ENCODE measurements at regions not wholly inside any gene's neighbourhood (a gene's known extent, or its start where the extent isn't known, plus 50 kb on each side); places are given as distances from the start of the nearest gene placed in this dataset.
"Not testable (repeated sequence)": the region's sequence is repeated elsewhere in the genome, so short reads cannot be mapped to it uniquely, and the experiment has no call there.

- DNase-seq (ENCODE audit: low spot score); POLR2A ChIA-PET; H3K27ac Mint-ChIP-seq; ATAC-seq; H3K27me3 Mint-ChIP-seq (ENCODE audit: low read depth); H3K4me1 Mint-ChIP-seq; H3K4me3 Mint-ChIP-seq: not testable (repeated sequence)
- CTCF ChIA-PET: interaction anchor here (0.6 kb wide), 1 partner anchor 103 kb away, joined by 3 read pairs; no protein-coding TSS in a partner anchor
- Mint-ChIP-seq H3K36me3 (peaks cover 13% of the 10 kb centered on the region; the same call in 1 of the 2 replicates), H3K9me3 (peaks cover 12% of the 10 kb centered on the region)
- 0 out of 2 replicates have a peak, but pooled peaks have one; percentile 22 for TF ChIP-seq ZNF263 (CRISPR knock-in tag; IDR thresholded peaks at IDR 0.05; ENCODE audit: low read depth)
Observed at GRCh38 chr7:131755801-131756200, 199.4 kb upstream of the PODXL start.

GRCh38 chr7:131753620-131754222 is 197.3 kb upstream of the PODXL start:
- H3K4me1 Mint-ChIP-seq: peaks cover 13% of the 10 kb centered on the region
- no peak overlapping the region for H3K27ac Mint-ChIP-seq
- CTCF ChIA-PET: interaction anchor here (0.6 to 2.2 kb wide), 14 partner anchors 9 to 217 kb away, joined by 3 to 10 read pairs (median 4); no protein-coding TSS in a partner anchor
- no peak overlapping the region for H3K4me3 Mint-ChIP-seq
- H3K9me3 Mint-ChIP-seq: peaks cover 20% of the 10 kb centered on the region
- POLR2A ChIA-PET: interaction anchor here (0.7 kb wide), 1 partner anchor 456 kb away, joined by 3 read pairs; no protein-coding TSS in a partner anchor
- H3K36me3 Mint-ChIP-seq: peaks cover 13% of the 10 kb centered on the region; the same call in 1 of the 2 replicates
- peaks cover 2% of the 10 kb centered on the region; the same call in 1 of the 2 replicates for H3K27me3 Mint-ChIP-seq (ENCODE audit: low read depth)
- DNase-seq (ENCODE audit: low spot score) (peak; percentile 67), ATAC-seq (peak; percentile 95)
- TF ChIP-seq AR (CRISPR knock-in tag; IDR thresholded peaks at IDR 0.05) (no peak), ZNF281 (CRISPR knock-in tag; IDR thresholded peaks at IDR 0.05) (no peak), E2F1 (CRISPR knock-in tag; IDR thresholded peaks at IDR 0.05) (no peak), ZBTB21 (CRISPR knock-in tag; IDR thresholded peaks at IDR 0.05; ENCODE audit: borderline replicate concordance) (no peak), ZNF423 (CRISPR knock-in tag; IDR thresholded peaks at IDR 0.05) (no peak), CTCF (IDR thresholded peaks at IDR 0.05) (peak; percentile 38; the same call in 1 of the 2 replicates), AFF4 (CRISPR knock-in tag; IDR thresholded peaks at IDR 0.05; ENCODE audit: borderline replicate concordance) (no peak)
